CD14-positive monocyte (primary cell): ENCODE measurements at regions not wholly inside any gene's neighbourhood (a gene's known extent, or its start where the extent isn't known, plus 50 kb on each side); places are given as distances from the start of the nearest gene placed in this dataset.

Experiments used
- DNase-seq, 3 donors: peaks; one replicate each; pipeline ENCODE4 v3.0.0-alpha.2; 2011 to 2022
- H2AFZ ChIP-seq: 2 replicates; pipeline ENCODE4 v1.6.0; 2012; ENCODE audit warnings: mild to moderate bottlenecking, low read depth, low read length, inconsistent platforms; ENCODE audit not compliant: insufficient read depth, poor library complexity, severe bottlenecking
- H3K27ac ChIP-seq, 2 donors: 1 replicate in 1 of 2; 2 replicates in 1 of 2; pipeline ENCODE4 v1.5.1; 2012 to 2013; ENCODE audit warnings: low read length in 2 of 2, control low read depth in 1 of 2, inconsistent platforms in 1 of 2, low read depth in 1 of 2, mild to moderate bottlenecking in 1 of 2
- H3K27me3 ChIP-seq, 2 donors: one replicate each; pipeline versions ENCODE4 v1.6.0 to v1.6.1; 2011 to 2013; ENCODE audit warnings: low read length in 2 of 2; ENCODE audit not compliant: control insufficient read depth in 2 of 2, insufficient read depth in 2 of 2
- H3K36me3 ChIP-seq, 2 donors: replicated peaks in 1 of 2; 1 replicate in 1 of 2; 2 replicates in 1 of 2; pipeline versions ENCODE4 v1.5.1 to v1.6.1; 2012 to 2013; ENCODE audit warnings: low read length in 2 of 2, control low read depth in 1 of 2, inconsistent platforms in 1 of 2, mild to moderate bottlenecking in 1 of 2; ENCODE audit not compliant: insufficient read depth in 2 of 2, control insufficient read depth in 1 of 2
- H3K4me1 ChIP-seq, 2 donors: 1 replicate in 1 of 2; 2 replicates in 1 of 2; pipeline versions ENCODE4 v1.5.1 to v1.6.1; 2012 to 2013; ENCODE audit warnings: low read length in 2 of 2, control low read depth in 1 of 2, inconsistent platforms in 1 of 2, mild to moderate bottlenecking in 1 of 2, moderate library complexity in 1 of 2; ENCODE audit not compliant: insufficient read depth in 2 of 2, control insufficient read depth in 1 of 2
- H3K4me2 ChIP-seq: replicated peaks from 2 replicates; pipeline ENCODE3; 2012; ENCODE audit warnings: low read length, moderate library complexity, mild to moderate bottlenecking; ENCODE audit not compliant: poor library complexity, severe bottlenecking; ENCODE audit errors: extremely low read depth
- H3K4me3 ChIP-seq, 3 experiments: fragments of 200-600 bp in 1 of 3; sonication (generic) in 1 of 3; replicated peaks in 1 of 3; 1 replicate in 2 of 3; 2 replicates in 1 of 3; pipeline ENCODE4 v1.5.1; 2011 to 2013; ENCODE audit warnings: low read length in 3 of 3, mild to moderate bottlenecking in 3 of 3, control low read depth in 2 of 3, low read depth in 2 of 3, inconsistent platforms in 1 of 3, moderate library complexity in 1 of 3
- H3K79me2 ChIP-seq: 2 replicates; pipeline ENCODE4 v1.6.0; 2012; ENCODE audit warnings: mild to moderate bottlenecking, control low read depth, inconsistent platforms, low read length, moderate library complexity; ENCODE audit not compliant: insufficient read depth
- H3K9ac ChIP-seq: 2 replicates; pipeline ENCODE4 v1.6.0; 2017; ENCODE audit warnings: low read length, mild to moderate bottlenecking; ENCODE audit not compliant: insufficient read depth, poor library complexity, severe bottlenecking
- H3K9me3 ChIP-seq, 2 donors: replicated peaks in 1 of 2; 1 replicate in 1 of 2; 2 replicates in 1 of 2; pipeline versions ENCODE4 v1.5.1 to v1.6.1; 2012 to 2013; ENCODE audit warnings: low read length in 2 of 2, control low read depth in 1 of 2; ENCODE audit not compliant: control insufficient read depth in 1 of 2, insufficient read depth in 1 of 2
- H4K20me1 ChIP-seq: 2 replicates; pipeline ENCODE4 v1.6.0; 2012; ENCODE audit warnings: mild to moderate bottlenecking, low read length, control low read depth, moderate library complexity; ENCODE audit not compliant: insufficient read depth
- H3K27ac Mint-ChIP-seq, 7 donors: one replicate each; pipeline ENCODE4 v1.8.0; 2020; ENCODE audit warnings: mild to moderate bottlenecking in 7 of 7, mixed read lengths in 7 of 7, moderate library complexity in 6 of 7, inconsistent platforms in 2 of 7
- H3K27me3 Mint-ChIP-seq, 3 donors: one replicate each; pipeline ENCODE4 v1.8.0; 2021 to 2022; ENCODE audit warnings: low read depth in 3 of 3, mild to moderate bottlenecking in 3 of 3, mixed read lengths in 3 of 3, moderate library complexity in 3 of 3, inconsistent platforms in 1 of 3
- H3K36me3 Mint-ChIP-seq, 2 donors: one replicate each; pipeline ENCODE4 v1.8.0; 2020; ENCODE audit warnings: mixed read lengths in 2 of 2, inconsistent platforms in 1 of 2, mild to moderate bottlenecking in 1 of 2
- H3K4me1 Mint-ChIP-seq: one replicate; pipeline ENCODE4 v1.8.0; 2020; ENCODE audit warnings: mild to moderate bottlenecking, mixed read lengths
- H3K4me3 Mint-ChIP-seq, 2 donors: one replicate each; pipeline ENCODE4 v1.8.0; 2020; ENCODE audit warnings: mild to moderate bottlenecking in 2 of 2, mixed read lengths in 2 of 2, moderate library complexity in 1 of 2
- H3K9me3 Mint-ChIP-seq, 7 donors: one replicate each; pipeline ENCODE4 v1.8.0; 2020 to 2022; ENCODE audit warnings: mixed read lengths in 7 of 7, mild to moderate bottlenecking in 6 of 7, moderate library complexity in 6 of 7, inconsistent platforms in 2 of 7
- whole genome bisulfite sequencing: methylation state at CpG from one replicate; pipeline ENCODE4 v1.1.5; 2013; ENCODE audit warnings: missing lambda C conversion rate; ENCODE audit not compliant: insufficient coverage; 5-methylcytosine and 5-hydroxymethylcytosine counted together
- intact Hi-C, 2 donors: fragments of 100-400 bp; cut with micrococcal nuclease; formaldehyde crosslinking; loops; one replicate each; pipeline versions ENCODE4 v1.15.0 to v1.15.1; 2023
- TF ChIP-seq, protein P1 (sequence below): fragments of 200-600 bp; IDR thresholded peaks from one replicate; pipeline ENCODE4 v1.8.0; 2022; ENCODE audit warnings: antibody characterized with exemption, mild to moderate bottlenecking

DNA sequence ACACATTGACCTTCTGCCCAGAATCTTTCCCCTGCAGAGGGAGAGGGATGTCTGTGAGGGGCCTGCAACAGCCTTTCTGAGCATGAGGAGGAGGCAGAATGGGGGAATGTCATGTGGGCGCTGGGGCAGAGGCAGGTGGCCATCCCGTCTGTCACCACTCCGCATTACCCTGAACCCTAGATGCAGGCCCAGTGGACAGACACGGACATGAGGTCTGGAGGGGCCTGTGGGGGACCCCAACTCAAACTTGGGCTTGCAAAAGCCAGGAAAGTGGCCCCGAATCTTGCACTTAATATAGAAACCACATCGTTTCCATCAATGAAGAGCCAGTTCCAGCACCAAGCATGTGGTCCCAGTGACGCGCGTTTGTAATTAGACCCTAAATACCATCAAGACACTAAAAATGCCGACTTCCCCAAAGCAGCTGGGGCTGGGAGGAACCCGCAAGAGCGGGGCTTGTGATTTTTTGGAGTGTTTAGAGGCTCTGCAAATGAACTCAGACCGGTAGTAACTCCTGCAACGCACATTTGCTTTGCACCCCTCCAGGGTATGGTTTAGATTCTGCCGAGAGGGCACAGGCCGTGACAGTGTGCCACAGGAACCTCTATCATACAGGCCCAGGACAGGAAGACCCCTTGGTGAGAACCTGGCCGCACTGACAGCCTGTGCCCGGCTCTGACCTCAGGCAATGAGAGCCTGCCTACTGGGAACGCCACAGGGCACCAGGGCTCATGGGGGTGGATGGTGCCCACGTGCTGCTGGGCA lies 109.3 kb downstream of the CTTN start:
- peaks cover 2 to 4% (median 4%) of the 10 kb centered on the region in 3 donors for H3K27me3 Mint-ChIP-seq
- TF ChIP-seq, protein P1, sequence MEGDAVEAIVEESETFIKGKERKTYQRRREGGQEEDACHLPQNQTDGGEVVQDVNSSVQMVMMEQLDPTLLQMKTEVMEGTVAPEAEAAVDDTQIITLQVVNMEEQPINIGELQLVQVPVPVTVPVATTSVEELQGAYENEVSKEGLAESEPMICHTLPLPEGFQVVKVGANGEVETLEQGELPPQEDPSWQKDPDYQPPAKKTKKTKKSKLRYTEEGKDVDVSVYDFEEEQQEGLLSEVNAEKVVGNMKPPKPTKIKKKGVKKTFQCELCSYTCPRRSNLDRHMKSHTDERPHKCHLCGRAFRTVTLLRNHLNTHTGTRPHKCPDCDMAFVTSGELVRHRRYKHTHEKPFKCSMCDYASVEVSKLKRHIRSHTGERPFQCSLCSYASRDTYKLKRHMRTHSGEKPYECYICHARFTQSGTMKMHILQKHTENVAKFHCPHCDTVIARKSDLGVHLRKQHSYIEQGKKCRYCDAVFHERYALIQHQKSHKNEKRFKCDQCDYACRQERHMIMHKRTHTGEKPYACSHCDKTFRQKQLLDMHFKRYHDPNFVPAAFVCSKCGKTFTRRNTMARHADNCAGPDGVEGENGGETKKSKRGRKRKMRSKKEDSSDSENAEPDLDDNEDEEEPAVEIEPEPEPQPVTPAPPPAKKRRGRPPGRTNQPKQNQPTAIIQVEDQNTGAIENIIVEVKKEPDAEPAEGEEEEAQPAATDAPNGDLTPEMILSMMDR: no peak

DNA sequence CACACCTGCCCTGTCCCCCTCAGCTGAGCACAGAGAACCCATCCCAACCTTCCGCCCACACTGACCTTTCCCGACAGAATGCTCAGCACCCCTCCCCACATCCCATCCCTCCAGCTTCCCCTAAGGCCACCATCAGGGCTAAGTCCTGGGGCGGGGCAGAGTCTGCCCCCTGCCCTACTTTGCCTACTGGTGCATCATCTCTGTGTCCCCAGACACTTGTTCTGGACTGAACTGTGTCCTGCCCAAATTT lies 109.8 kb downstream of the CTTN start:
- TF ChIP-seq, protein P1: no peak
- intact Hi-C loops: no loop called here
- H3K9me3 Mint-ChIP-seq: peaks cover 8 to 21% (median 15%) of the 10 kb centered on the region in 7 donors
- H3K4me1 Mint-ChIP-seq: no peaks in the 10 kb centered on the region
- H3K27me3 ChIP-seq: no peaks in the 10 kb centered on the region
- WGBS: 87% methylated on average over 3 of the region's 3 CpGs
- no peaks in the 10 kb centered on the region for H3K36me3 ChIP-seq
- H3K9me3 ChIP-seq: peaks cover 4 to 14% of the 10 kb centered on the region in 2 donors
- H3K79me2 ChIP-seq: no peaks in the 10 kb centered on the region
- DNase-seq: no peak
- no peak overlapping the region for H3K27ac ChIP-seq
- no peak overlapping the region for H2AFZ ChIP-seq
- no peaks in the 10 kb centered on the region for H3K4me1 ChIP-seq
- H3K4me2 ChIP-seq: no peak overlapping the region
- H3K27ac Mint-ChIP-seq: no peak overlapping the region
- no peak overlapping the region for H3K4me3 Mint-ChIP-seq
- no peaks in the 10 kb centered on the region for H3K36me3 Mint-ChIP-seq
- no peak overlapping the region for H3K9ac ChIP-seq
- H4K20me1 ChIP-seq: no peaks in the 10 kb centered on the region
- H3K27me3 Mint-ChIP-seq: peaks cover 2 to 4% (median 4%) of the 10 kb centered on the region in 3 donors
- H3K4me3 ChIP-seq: no peak overlapping the region

More for the DNA sequence above, 109.3 kb downstream of the CTTN start:
- H3K9me3 ChIP-seq: peaks cover 2 to 9% of the 10 kb centered on the region in 2 donors
- H3K27ac ChIP-seq: no peak overlapping the region
- H3K4me1 ChIP-seq: no peaks in the 10 kb centered on the region
- H3K27me3 ChIP-seq: no peaks in the 10 kb centered on the region
- no peaks in the 10 kb centered on the region for H4K20me1 ChIP-seq
- Mint-ChIP-seq H3K36me3 (no peaks in the 10 kb centered on the region), H3K27ac (no peak overlapping the region), H3K4me1 (no peaks in the 10 kb centered on the region), H3K9me3 (peaks cover 6 to 16% (median 10%) of the 10 kb centered on the region in 7 donors), H3K4me3 (no peak overlapping the region)
- H3K4me3 ChIP-seq: no peak overlapping the region
- intact Hi-C loops: no loop called here
- no peak overlapping the region for H3K9ac ChIP-seq
- no peaks in the 10 kb centered on the region for H3K36me3 ChIP-seq
- WGBS: 83% methylated on average over 13 of the region's 20 CpGs
- H2AFZ ChIP-seq: no peak overlapping the region
- H3K4me2 ChIP-seq: no peak overlapping the region
- no peak for DNase-seq
- no peaks in the 10 kb centered on the region for H3K79me2 ChIP-seq
